ENCODE measurements at regions not wholly inside any gene's neighbourhood (a gene's known extent, or its start where the extent isn't known, plus 50 kb on each side); places are given as distances from the start of the nearest gene placed in this dataset.

DNA sequence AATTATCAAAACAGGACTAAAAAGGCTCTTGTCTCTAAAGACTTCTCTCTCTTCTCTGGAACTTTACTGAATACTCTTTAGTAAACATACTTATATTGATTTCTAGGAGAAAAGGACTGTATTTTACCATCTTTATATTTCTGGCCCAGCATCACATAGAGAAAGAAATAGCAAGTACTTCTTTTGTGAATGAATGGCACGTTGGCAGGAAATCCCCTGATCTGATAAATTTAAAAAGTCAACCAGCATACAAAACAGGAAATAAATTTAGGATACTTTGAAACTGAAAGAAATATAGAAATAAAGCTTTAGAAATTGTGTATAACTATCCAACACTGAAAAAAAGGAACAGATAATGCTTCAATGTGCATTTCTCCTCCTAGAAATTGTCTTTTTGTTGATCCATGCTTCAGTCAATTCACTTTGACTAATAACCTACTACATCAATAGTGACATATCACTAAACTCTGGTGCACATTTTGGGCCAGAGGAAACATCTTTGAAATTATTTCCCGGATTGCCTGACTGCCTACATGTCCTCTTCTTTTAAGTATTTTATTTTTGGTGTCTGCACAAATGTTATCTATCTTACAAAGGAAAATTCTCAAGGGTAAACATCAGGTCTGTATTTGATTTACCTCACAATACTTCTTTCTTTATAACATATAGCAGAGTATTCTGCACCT is 183.5 kb upstream of the FSTL5 start:
- DNase-seq (ENCODE audit: low spot score), result no peak
- Histone ChIP-seq H3K9me2 (ENCODE audit: insufficient read depth, low read length) (no peaks in the 10 kb centered on the region), H3K79me2 (ENCODE audit: insufficient read depth, low read depth, low read length) (no peaks in the 10 kb centered on the region), H2AFZ (ENCODE audit: low read length) (0 out of 2 replicates have a peak overlapping the region, but pooled peaks have one; percentile 25), H3K4me2 (ENCODE audit: low read length) (no peak overlapping the region), H3K4me1 (ENCODE audit: insufficient read depth, low read length, poor library complexity, severe bottlenecking) (no peaks in the 10 kb centered on the region), H3K36me3 (ENCODE audit: insufficient read depth, low read length) (no peaks in the 10 kb centered on the region), H3K27ac (ENCODE audit: low read depth, low read length, poor library complexity, severe bottlenecking) (no peak overlapping the region), H3K9me3 (ENCODE audit: low read length) (no peaks in the 10 kb centered on the region), H4K20me1 (ENCODE audit: insufficient read depth, low read length) (no peaks in the 10 kb centered on the region), H3K4me3 (ENCODE audit: low read depth, low read length, poor library complexity, severe bottlenecking) (no peak overlapping the region)
- TF ChIP-seq, protein P1, sequence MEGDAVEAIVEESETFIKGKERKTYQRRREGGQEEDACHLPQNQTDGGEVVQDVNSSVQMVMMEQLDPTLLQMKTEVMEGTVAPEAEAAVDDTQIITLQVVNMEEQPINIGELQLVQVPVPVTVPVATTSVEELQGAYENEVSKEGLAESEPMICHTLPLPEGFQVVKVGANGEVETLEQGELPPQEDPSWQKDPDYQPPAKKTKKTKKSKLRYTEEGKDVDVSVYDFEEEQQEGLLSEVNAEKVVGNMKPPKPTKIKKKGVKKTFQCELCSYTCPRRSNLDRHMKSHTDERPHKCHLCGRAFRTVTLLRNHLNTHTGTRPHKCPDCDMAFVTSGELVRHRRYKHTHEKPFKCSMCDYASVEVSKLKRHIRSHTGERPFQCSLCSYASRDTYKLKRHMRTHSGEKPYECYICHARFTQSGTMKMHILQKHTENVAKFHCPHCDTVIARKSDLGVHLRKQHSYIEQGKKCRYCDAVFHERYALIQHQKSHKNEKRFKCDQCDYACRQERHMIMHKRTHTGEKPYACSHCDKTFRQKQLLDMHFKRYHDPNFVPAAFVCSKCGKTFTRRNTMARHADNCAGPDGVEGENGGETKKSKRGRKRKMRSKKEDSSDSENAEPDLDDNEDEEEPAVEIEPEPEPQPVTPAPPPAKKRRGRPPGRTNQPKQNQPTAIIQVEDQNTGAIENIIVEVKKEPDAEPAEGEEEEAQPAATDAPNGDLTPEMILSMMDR (conservative IDR thresholded peaks at IDR 0.05; ENCODE audit: low read length), result no peak
- no peak for TF ChIP-seq EZH2phosphoT487 (IDR thresholded peaks at IDR 0.05; ENCODE audit: borderline replicate concordance, low read depth, low read length)
- ChIA-PET POLR2A (no interaction called here), CTCF (ENCODE audit: unreplicated experiment) (no interaction called here)
- no TSS peak for BruUV-seq (replicated peaks)
- intact Hi-C loops (cut with micrococcal nuclease; ENCODE audit: unreplicated experiment), result no loop called here

DNA sequence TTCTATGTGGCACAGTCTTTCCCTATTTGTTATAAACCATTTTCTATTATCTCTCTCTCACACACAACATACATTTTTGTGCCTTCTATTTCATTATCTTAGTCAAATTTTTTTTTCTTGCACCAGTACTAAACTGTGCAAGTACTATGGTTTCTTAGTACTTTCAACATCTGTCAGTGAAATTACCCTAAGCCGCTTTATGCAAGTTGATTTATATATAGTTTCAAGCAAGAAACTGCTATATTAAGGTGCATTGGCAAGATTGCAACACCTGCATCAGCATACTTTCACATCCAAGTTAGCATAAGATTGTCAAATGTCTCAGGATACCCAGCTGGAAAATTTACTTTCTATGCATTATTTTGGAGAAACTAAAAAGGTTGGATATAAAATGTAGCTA is 180.2 kb upstream of the FSTL5 start:
- no peak for DNase-seq (ENCODE audit: low spot score)
- no peaks in the 10 kb centered on the region for H3K9me2 ChIP-seq (ENCODE audit: insufficient read depth, low read length)
- no peaks in the 10 kb centered on the region for H3K9me3 ChIP-seq (ENCODE audit: low read length)
- H3K4me1 ChIP-seq (ENCODE audit: insufficient read depth, low read length, poor library complexity, severe bottlenecking), result no peaks in the 10 kb centered on the region
- H3K79me2 ChIP-seq (ENCODE audit: insufficient read depth, low read depth, low read length), result no peaks in the 10 kb centered on the region
- TF ChIP-seq, protein P1 (conservative IDR thresholded peaks at IDR 0.05; ENCODE audit: low read length), result no peak
- TF ChIP-seq EZH2phosphoT487 (IDR thresholded peaks at IDR 0.05; ENCODE audit: borderline replicate concordance, low read depth, low read length), result no peak
- H3K27ac ChIP-seq (ENCODE audit: low read depth, low read length, poor library complexity, severe bottlenecking), result no peak overlapping the region
- H3K4me2 ChIP-seq (ENCODE audit: low read length), result no peak overlapping the region
- H4K20me1 ChIP-seq (ENCODE audit: insufficient read depth, low read length), result no peaks in the 10 kb centered on the region
- H3K4me3 ChIP-seq (ENCODE audit: low read depth, low read length, poor library complexity, severe bottlenecking), result no peak overlapping the region
- intact Hi-C loops (cut with micrococcal nuclease; ENCODE audit: unreplicated experiment), result no loop called here
- no peak overlapping the region for H2AFZ ChIP-seq (ENCODE audit: low read length)
- POLR2A ChIA-PET, result no interaction called here
- CTCF ChIA-PET (ENCODE audit: unreplicated experiment), result no interaction called here
- no peaks in the 10 kb centered on the region for H3K36me3 ChIP-seq (ENCODE audit: insufficient read depth, low read length)
- BruUV-seq (replicated peaks), result no TSS peak

DNA sequence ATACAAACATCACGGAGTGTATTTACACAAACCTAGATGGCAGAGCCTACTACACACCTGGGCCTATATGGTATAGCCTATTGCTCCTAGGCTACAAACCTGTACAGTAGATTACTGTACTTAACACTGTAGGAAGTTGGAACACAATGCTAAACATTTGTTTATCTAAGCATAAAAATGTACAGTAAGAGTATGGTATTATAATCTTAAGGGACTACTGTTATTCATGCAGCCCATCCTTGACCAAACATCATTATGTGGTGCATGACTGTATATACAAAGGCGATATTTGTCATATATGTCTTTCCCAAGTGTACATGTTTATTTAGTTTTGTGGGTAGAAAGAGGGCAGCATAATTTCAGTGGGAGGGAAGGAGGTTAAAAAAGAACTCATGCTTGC is 177.7 kb upstream of the FSTL5 start:
- no TSS peak for BruUV-seq (replicated peaks)
- no peak overlapping the region for H3K4me3 ChIP-seq (ENCODE audit: low read depth, low read length, poor library complexity, severe bottlenecking)
- no peak for TF ChIP-seq EZH2phosphoT487 (IDR thresholded peaks at IDR 0.05; ENCODE audit: borderline replicate concordance, low read depth, low read length)
- TF ChIP-seq, protein P1 (conservative IDR thresholded peaks at IDR 0.05; ENCODE audit: low read length), result no peak
- CTCF ChIA-PET (ENCODE audit: unreplicated experiment), result no interaction called here
- no peaks in the 10 kb centered on the region for H3K9me2 ChIP-seq (ENCODE audit: insufficient read depth, low read length)
- no peak overlapping the region for H3K27ac ChIP-seq (ENCODE audit: low read depth, low read length, poor library complexity, severe bottlenecking)
- no peaks in the 10 kb centered on the region for H3K36me3 ChIP-seq (ENCODE audit: insufficient read depth, low read length)
- no peaks in the 10 kb centered on the region for H4K20me1 ChIP-seq (ENCODE audit: insufficient read depth, low read length)
- intact Hi-C loops (cut with micrococcal nuclease; ENCODE audit: unreplicated experiment), result no loop called here
- H2AFZ ChIP-seq (ENCODE audit: low read length), result no peak overlapping the region
- H3K9me3 ChIP-seq (ENCODE audit: low read length), result no peaks in the 10 kb centered on the region
- POLR2A ChIA-PET, result no interaction called here
- no peaks in the 10 kb centered on the region for H3K4me1 ChIP-seq (ENCODE audit: insufficient read depth, low read length, poor library complexity, severe bottlenecking)
- no peak for DNase-seq (ENCODE audit: low spot score)
- H3K4me2 ChIP-seq (ENCODE audit: low read length), result no peak overlapping the region
- H3K79me2 ChIP-seq (ENCODE audit: insufficient read depth, low read depth, low read length), result no peaks in the 10 kb centered on the region
